Fibroblast of the aortic adventitia (primary cell): ENCODE measurements at regions not wholly inside any gene's neighbourhood (a gene's known extent, or its start where the extent isn't known, plus 50 kb on each side); places are given as distances from the start of the nearest gene placed in this dataset.

Source experiments
- DNase-seq: peaks from one replicate; pipeline ENCODE4 v3.0.0-alpha.2; 2010; ENCODE audit warnings: low read depth
- H3K4me3 ChIP-seq: 2 replicates; pipeline ENCODE4 v1.5.1; 2011; ENCODE audit warnings: low read depth, mild to moderate bottlenecking, control low read depth, low read length, moderate library complexity
- TF ChIP-seq, protein P1 (sequence below): IDR thresholded peaks from 2 replicates; pipeline ENCODE4 v1.5.1; 2011; ENCODE audit warnings: mild to moderate bottlenecking, low read length, control low read depth, inconsistent platforms; ENCODE audit not compliant: insufficient read depth

- DNase-seq: no peak
- TF ChIP-seq, protein P1, sequence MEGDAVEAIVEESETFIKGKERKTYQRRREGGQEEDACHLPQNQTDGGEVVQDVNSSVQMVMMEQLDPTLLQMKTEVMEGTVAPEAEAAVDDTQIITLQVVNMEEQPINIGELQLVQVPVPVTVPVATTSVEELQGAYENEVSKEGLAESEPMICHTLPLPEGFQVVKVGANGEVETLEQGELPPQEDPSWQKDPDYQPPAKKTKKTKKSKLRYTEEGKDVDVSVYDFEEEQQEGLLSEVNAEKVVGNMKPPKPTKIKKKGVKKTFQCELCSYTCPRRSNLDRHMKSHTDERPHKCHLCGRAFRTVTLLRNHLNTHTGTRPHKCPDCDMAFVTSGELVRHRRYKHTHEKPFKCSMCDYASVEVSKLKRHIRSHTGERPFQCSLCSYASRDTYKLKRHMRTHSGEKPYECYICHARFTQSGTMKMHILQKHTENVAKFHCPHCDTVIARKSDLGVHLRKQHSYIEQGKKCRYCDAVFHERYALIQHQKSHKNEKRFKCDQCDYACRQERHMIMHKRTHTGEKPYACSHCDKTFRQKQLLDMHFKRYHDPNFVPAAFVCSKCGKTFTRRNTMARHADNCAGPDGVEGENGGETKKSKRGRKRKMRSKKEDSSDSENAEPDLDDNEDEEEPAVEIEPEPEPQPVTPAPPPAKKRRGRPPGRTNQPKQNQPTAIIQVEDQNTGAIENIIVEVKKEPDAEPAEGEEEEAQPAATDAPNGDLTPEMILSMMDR: no peak
- no peak overlapping the region for H3K4me3 ChIP-seq
Measured at GRCh38 chr6:133648581-133648980, 240.3 kb upstream of the TCF21 start.

DNA sequence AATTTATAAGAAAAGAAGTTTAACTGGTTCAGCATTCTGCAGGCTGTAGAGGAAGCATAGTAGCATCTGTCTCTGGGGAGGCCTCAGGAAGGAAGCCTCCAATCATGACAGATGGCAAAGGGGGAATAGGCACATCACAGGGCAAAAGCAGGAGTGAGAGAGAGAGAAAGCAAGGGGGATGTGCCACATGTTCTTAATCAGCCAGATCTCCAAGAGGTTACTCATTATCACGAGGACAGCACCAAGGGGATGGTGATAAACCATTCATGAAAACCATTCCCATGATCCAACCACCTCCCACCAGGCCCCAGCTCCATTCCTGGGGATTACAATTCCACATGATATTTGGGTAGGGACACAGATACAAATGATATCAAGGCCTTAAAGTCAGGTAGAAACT, 217.5 kb upstream of the TCF21 start:
- no peak overlapping the region for H3K4me3 ChIP-seq
- TF ChIP-seq, protein P1: no peak
- DNase-seq: no peak

DNA sequence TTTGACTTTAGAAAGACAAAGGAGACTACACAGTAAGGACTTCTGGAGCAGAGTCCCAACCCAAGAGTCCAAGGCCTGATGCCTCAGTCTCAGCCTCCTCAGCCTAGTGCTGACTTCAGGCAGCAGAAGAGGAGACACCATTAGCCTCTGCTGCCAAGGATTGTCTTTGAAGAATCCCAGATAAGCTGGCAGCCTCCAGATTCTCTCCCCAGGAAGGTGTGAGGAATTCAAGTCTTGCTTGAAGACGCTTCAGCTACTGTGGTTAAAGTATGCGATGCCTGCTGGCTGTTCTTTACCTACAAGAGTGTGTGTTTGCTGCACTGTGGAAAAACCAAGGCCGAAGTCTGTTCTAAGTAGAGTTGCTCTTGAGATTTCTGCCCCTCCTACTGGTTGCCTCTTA, 215.9 kb upstream of the TCF21 start:
- no peak for DNase-seq
- TF ChIP-seq, protein P1: no peak
- no peak overlapping the region for H3K4me3 ChIP-seq

DNA sequence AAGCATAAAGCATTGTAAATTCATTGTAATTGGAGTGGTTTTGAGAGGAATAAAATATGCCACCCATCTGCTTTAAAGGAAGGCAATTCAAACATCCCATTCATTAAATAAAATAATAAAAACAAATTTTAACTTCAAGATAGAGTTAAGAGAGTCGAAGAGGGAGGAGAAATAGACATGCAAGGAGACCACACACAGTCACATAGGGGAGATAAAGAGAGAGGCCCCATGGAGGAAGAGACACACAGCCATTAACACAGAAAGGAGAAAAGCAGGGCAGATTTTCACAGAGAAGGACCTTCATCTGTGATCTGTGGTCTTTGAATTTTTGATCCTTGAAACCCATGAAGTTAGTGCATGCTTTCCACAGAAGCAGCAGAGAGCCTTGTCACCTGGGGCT, 214.3 kb upstream of the TCF21 start:
- no peak overlapping the region for H3K4me3 ChIP-seq
- TF ChIP-seq, protein P1: no peak
- DNase-seq: no peak

DNA sequence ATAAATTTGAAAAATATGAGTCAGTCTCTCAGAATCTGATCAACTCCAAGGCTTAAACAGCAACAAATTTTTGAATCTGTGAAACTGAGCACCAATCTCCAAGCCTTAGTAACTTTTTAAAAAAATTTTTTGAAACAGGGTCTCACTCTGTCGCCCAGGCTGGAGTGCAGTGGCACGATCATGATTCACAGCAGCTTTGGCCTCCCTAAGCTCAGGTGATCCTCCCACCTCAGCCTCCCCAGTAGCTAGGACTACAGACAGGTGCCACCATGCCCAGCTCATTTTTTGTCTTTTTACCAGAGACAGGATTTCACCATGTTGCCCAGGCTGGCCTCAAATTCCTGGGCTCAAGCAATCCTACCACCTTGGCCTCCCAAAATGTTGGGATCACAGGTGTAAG, 207.9 kb upstream of the TCF21 start:
- TF ChIP-seq, protein P1: no peak
- no peak overlapping the region for H3K4me3 ChIP-seq
- DNase-seq: no peak

GRCh38 chr6:133681891-133682290, 207.0 kb upstream of the TCF21 start:
- TF ChIP-seq, protein P1: no peak
- no peak for DNase-seq
- H3K4me3 ChIP-seq: no peak overlapping the region

- no peak overlapping the region for H3K4me3 ChIP-seq
- DNase-seq: peak; percentile 51
- TF ChIP-seq, protein P1: no peak
Measured at GRCh38 chr6:133682506-133683307, 206.2 kb upstream of the TCF21 start.
